Activated gamma-delta T cell treated with Interleukin-2 at 50 U/mL for 16 hours (primary cell): ENCODE measurements at regions not wholly inside any gene's neighbourhood (a gene's known extent, or its start where the extent isn't known, plus 50 kb on each side); places are given as distances from the start of the nearest gene placed in this dataset.
"Not testable (repeated sequence)": the region's sequence is repeated elsewhere in the genome, so short reads cannot be mapped to it uniquely, and the experiment has no call there.

ENCODE experiments used
- DNase-seq: peaks from one replicate; pipeline ENCODE4 v3.0.0-alpha.2; 2020

- no peak for DNase-seq
Measured at GRCh38 chr15:47035475-47036406, 681.6 kb upstream of the SEMA6D start.

DNA sequence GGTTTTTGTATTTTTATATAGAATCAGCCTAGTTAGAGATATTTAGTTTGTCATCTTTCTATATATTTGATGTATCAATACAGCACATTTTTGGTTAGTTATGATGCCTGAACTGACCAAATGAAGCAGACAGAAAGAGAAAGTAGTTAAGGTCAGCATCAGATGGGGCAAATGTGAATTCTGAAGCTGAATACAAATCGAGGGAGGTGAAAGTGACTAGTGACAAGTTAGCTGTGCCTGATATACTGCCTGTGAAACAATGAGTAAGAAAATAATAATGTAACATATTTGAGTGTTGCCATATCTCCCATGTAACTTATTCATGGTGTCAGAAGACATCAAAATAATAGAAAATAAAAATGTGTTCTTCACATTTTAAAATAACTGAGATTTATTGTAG, 680.3 kb upstream of the SEMA6D start:
- no peak for DNase-seq

GRCh38 chr15:47039225-47039624, 678.1 kb upstream of the SEMA6D start:
- DNase-seq: no peak

- DNase-seq: no peak
Measured at GRCh38 chr15:47041301-47041700, 676.0 kb upstream of the SEMA6D start.

DNA sequence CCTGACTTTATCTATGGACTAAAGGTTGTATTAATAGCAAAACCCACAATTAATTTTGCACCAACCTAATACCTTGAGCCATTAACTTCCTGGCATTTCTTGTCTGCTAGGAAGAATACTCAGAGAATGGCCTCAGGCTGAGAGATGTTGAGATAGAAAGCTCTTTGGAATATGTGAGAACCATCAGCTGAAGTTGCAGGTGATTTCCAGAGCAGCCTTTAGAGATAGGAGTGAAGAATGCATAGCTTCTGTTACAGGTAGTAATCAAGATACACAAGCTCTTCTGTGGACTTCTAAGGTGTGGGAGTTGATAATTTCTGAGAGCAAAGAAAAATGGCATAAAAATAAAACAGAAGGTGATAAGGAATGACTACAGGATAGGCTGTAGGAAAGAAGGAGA, 669.3 kb upstream of the SEMA6D start:
- not testable (repeated sequence) for DNase-seq

DNA sequence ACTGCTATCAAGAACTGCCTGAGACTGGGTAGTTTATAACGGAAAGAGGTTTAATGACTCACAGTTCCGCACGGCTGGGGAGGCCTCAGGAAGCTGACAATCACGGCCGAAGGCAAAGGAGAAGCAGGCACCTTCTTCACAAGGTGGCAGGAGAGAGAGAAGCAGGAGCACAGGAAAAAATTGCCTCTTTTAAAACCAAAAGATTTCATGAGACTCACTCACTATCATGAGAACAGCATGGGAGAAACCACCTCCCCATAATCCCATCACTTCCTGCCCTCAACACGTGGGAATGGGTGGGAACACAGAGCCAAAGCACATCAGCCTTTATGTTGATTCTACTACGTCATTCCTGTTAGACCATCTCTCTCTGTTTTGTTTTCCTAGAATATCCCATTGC, 650.9 kb upstream of the SEMA6D start:
- no peak for DNase-seq

DNA sequence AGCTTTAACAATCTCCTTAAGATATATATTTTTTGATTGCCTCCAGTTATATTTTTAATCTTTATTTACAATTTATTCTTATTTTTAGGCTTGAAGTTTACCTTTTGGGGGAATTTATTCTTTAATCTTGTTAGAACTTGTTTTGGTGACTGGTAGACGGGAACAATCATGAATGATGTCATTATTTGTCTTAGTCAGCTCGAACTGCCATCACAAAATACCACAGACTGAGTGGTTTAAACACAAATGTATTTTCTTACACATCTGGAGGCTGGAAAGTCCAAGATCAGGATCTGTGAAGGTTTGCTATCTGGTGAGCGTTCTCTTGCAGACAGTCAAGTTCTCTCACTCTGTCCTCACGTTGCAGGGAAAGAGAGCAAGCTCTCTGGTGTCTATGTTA, 639.5 kb upstream of the SEMA6D start:
- DNase-seq: not testable (repeated sequence)

DNA sequence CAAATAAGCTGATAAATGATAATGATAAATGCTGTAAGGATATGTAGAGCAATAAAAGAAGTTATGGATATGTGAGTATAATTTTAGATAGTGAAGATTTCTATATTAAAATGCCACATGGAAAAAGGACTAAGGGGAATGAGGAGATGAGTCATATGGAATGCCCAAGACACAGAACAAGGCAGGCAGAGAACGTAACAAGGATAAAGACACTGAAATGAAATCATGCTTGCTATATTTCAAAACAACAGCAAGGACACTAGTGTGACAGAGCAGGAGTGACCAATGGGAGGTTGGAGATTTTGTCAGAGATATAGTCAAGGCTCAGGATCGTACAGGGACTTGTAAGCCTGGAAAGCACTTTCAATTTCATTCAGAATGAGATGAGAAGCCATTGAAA, 621.5 kb upstream of the SEMA6D start:
- no peak for DNase-seq

DNA sequence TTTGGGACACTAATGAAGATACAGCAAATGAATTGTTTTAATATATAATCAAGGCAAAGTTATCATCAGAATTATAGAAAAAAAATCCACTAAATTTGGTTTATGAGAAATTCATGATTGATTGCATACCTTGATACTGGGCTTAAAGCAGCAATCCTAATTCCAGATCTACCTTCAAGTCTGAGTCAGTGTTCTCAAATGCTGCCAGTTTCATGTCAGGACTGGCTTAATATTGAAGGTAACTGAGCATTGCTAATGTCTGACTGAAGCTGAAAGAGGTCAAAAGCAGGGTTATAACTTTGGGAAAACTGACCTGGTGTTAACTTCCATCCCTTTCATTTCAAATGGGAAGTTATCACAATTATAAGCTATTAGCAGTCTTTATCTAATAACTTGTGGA, 618.8 kb upstream of the SEMA6D start:
- DNase-seq: not testable (repeated sequence)

- DNase-seq: not testable (repeated sequence)
Measured at GRCh38 chr15:47099801-47100200, 617.5 kb upstream of the SEMA6D start.

- not testable (repeated sequence) for DNase-seq
Measured at GRCh38 chr15:47108800-47109199, 608.5 kb upstream of the SEMA6D start.

GRCh38 chr15:47116698-47117097, 600.6 kb upstream of the SEMA6D start:
- DNase-seq: no peak

GRCh38 chr15:47119349-47119748, 598.0 kb upstream of the SEMA6D start:
- no peak for DNase-seq

DNA sequence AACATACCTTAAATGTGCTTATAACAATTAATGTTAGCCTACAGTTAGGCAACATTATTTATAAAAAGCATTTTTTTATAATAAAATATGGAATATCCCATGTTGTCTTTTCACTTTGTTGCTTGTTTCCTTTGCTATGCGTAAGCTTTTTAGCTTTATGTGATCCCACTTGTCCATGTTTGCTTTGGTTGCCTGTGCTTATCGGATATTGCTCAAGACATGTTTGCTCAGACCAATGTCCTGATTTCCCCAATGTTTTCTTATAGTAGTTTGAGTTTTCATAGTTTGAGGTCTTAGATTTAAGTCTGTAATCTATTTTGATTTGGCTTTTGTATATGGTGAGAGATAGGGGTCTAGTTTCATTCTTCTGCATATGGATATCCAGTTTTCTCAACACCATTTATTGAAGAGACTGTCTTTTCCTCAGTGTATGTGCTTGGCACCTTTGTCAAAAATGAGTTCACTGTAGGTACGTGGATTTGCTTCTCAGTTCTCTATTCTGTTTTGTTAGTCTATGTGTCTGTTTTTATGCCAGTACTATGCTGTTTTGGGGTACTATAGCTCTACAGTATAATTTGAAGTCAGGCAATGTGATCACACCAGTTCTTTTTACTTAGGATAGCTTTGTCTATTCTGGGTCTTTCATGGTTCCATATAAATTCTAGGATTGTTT, 592.7 kb upstream of the SEMA6D start:
- DNase-seq: no peak

GRCh38 chr15:47129033-47129432, 588.3 kb upstream of the SEMA6D start:
- DNase-seq: no peak

- DNase-seq: not testable (repeated sequence)
Measured at GRCh38 chr15:47131450-47131849, 585.9 kb upstream of the SEMA6D start.

GRCh38 chr15:47135267-47135666, 582.0 kb upstream of the SEMA6D start:
- DNase-seq: no peak

DNA sequence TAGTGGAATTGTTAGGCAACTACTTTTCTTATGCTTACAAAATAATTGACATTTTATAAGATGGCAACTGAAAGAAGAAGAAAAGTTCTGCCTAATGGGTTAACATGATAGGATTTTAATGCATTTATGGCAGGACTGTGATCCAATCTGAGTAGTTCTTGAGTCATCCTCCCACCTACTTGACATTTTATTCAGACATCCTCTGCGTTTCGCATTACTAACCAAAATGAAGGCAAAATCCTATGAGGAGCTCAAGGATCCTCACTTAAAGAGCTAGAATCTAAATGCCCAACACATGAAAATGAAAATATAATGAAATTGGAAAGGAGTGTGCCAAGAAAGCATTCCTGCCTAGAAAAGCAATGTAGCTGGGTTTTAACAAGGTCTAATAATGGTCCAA, 581.1 kb upstream of the SEMA6D start:
- no peak for DNase-seq

DNA sequence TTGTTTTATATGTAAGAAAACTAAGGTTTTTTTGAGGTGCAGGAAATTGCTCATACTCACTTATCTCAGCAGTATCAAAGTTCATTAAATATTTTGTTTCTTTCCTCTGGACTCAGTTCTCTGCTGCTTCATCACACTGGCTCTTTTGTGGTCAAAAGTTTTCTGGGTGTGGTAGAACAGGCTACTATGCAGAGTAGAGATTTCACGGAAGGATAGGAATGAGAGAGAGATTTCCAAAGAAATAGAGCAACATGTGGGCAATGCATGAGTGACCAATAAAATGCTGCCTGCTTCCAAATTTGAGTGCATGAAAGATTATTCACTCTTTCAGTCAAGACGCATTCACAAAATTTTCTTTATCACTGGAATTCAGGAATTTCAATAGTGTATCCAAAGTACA, 577.3 kb upstream of the SEMA6D start:
- no peak for DNase-seq

GRCh38 chr15:47157827-47158226, 559.5 kb upstream of the SEMA6D start:
- no peak for DNase-seq

DNA sequence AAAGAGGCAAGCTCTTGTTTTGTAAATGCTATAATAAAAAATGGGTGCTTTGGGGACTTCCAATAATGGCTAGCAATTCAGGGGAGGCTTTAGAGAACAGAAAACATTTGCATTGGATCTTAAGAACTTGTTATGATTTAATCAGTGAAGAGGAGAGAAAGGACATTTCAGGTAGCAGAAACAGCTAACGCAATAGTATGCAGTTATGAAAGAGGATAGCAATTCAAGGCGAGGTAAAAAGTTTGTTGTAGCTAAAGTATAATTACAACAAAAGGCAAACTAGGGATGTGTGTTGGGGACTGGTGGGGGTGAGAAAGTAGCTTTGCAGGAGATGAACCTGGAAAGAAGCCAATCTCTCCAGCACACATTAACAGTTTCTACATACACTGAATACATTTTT, 558.7 kb upstream of the SEMA6D start:
- no peak for DNase-seq

DNA sequence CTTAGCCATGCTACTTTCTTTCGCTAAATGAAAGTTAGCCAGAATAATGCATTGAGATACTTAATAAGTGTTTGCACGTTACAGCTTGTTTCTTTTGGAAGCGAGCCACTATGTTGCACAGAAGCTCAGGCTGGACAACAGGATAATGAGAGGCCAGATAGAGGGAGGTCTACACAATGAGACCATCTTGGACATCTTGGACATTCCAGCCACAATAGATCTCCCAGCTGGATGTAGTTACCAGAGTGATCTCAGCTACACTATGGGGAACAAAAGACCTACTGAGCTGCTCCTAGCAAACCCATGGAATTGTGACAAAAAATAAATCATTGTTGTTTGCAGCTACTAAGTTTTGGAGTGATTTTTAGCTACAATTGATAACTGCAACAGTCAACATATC, 540.1 kb upstream of the SEMA6D start:
- no peak for DNase-seq

DNA sequence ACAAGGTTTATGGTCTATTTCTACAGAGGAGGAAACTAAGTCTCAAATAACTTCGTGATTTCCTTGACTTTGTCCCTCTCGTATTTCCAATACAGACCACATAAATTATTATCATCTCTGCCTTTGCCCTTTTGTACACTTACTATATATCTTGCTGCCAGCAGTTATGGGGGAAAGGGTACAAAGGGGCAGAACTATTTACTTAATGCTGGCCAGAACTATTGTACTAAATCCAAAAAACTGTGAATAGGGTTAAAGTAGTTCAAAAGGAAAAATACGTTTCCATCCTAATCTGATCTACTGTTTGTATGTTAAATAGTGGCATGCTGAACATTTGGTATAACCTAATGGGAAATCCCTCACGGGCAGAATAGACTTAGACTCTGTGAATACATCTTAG, 537.3 kb upstream of the SEMA6D start:
- no peak for DNase-seq

- DNase-seq: no peak
Measured at GRCh38 chr15:47182818-47183217, 534.5 kb upstream of the SEMA6D start.
